Neural progenitor cell (in vitro differentiated cells): ENCODE measurements at regions not wholly inside any gene's neighbourhood (a gene's known extent, or its start where the extent isn't known, plus 50 kb on each side); places are given as distances from the start of the nearest gene placed in this dataset.

ENCODE experiments used
- DNase-seq: peaks from one replicate; pipeline ENCODE4 v3.0.0-alpha.2; 2016; ENCODE audit warnings: low spot score
- H2AFZ ChIP-seq: fragments of 200-600 bp; sonication (generic); replicated peaks from 2 replicates; pipeline ENCODE4 v1.6.1; 2016; ENCODE audit warnings: antibody characterized with exemption
- H3F3A ChIP-seq: fragments of 200-600 bp; sonication (generic); 2 replicates; pipeline ENCODE4 v1.6.1; 2016; ENCODE audit warnings: antibody characterized with exemption, low read depth
- H3K27ac ChIP-seq: fragments of 200-600 bp; sonication (generic); 2 replicates; pipeline ENCODE4 v1.5.1; 2016; ENCODE audit warnings: mild to moderate bottlenecking
- H3K27me3 ChIP-seq: fragments of 200-600 bp; sonication (generic); 2 replicates; pipeline ENCODE4 v1.6.1; 2016; ENCODE audit warnings: mild to moderate bottlenecking, moderate library complexity
- H3K36me3 ChIP-seq: fragments of 200-600 bp; sonication (generic); 2 replicates; pipeline ENCODE4 v1.5.1; 2016
- H3K4me1 ChIP-seq: fragments of 200-600 bp; sonication (generic); 2 replicates; pipeline ENCODE4 v1.6.1; 2016; ENCODE audit warnings: mixed run types
- H3K4me2 ChIP-seq: fragments of 200-600 bp; sonication (generic); 2 replicates; pipeline ENCODE4 v1.6.1; 2016
- H3K4me3 ChIP-seq: fragments of 200-600 bp; sonication (generic); 2 replicates; pipeline ENCODE4 v1.5.1; 2016
- H3K79me2 ChIP-seq: fragments of 200-600 bp; sonication (generic); 2 replicates; pipeline ENCODE4 v1.6.1; 2016; ENCODE audit warnings: low read depth
- H3K9ac ChIP-seq: fragments of 200-600 bp; sonication (generic); 2 replicates; pipeline ENCODE4 v1.6.1; 2016
- H3K9me3 ChIP-seq: fragments of 200-600 bp; sonication (generic); 2 replicates; pipeline ENCODE4 v1.5.1; 2016; ENCODE audit warnings: low read depth
- H4K20me1 ChIP-seq: fragments of 200-600 bp; sonication (generic); 2 replicates; pipeline ENCODE4 v1.6.1; 2016; ENCODE audit warnings: low read depth
- H3K27ac Mint-ChIP-seq: 3 replicates; pipeline ENCODE4 v1.8.0; 2021; ENCODE audit warnings: mixed read lengths
- H3K27me3 Mint-ChIP-seq: 2 replicates; pipeline ENCODE4 v1.8.0; 2022; ENCODE audit warnings: low read depth, mild to moderate bottlenecking, inconsistent platforms, moderate library complexity, mixed read lengths; ENCODE audit not compliant: insufficient read depth
- H3K36me3 Mint-ChIP-seq: 3 replicates; pipeline ENCODE4 v1.8.0; 2021; ENCODE audit warnings: mixed read lengths
- H3K4me1 Mint-ChIP-seq: 3 replicates; pipeline ENCODE4 v1.8.0; 2021; ENCODE audit warnings: mixed read lengths
- H3K4me3 Mint-ChIP-seq: 3 replicates; pipeline ENCODE4 v1.8.0; 2021; ENCODE audit warnings: mild to moderate bottlenecking, moderate library complexity, mixed read lengths
- H3K9me3 Mint-ChIP-seq: 3 replicates; pipeline ENCODE4 v1.8.0; 2020; ENCODE audit warnings: mixed read lengths
- CTCF ChIP-seq: fragments of 200-600 bp; sonication (generic); IDR thresholded peaks from 2 replicates; pipeline ENCODE4 v1.5.1; 2017; ENCODE audit warnings: antibody characterized with exemption, mild to moderate bottlenecking
- EZH2 ChIP-seq: fragments of 200-600 bp; sonication (generic); IDR thresholded peaks from 2 replicates; pipeline ENCODE4 v1.6.1; 2017; ENCODE audit warnings: antibody characterized with exemption, mild to moderate bottlenecking, moderate library complexity
- EZH2phosphoT487 ChIP-seq: fragments of 200-600 bp; sonication (generic); IDR thresholded peaks from 2 replicates; pipeline ENCODE4 v1.6.1; 2017; ENCODE audit warnings: antibody characterized with exemption

GRCh38 chr11:91846002-91846401 lies 378.6 kb upstream of the FAT3 start:
- no peak overlapping the region for H2AFZ ChIP-seq
- Mint-ChIP-seq H3K27ac (no peak overlapping the region), H3K4me1 (peaks cover 3% of the 10 kb centered on the region), H3K9me3 (no peaks in the 10 kb centered on the region), H3K27me3 (peaks cover 5% of the 10 kb centered on the region), H3K4me3 (no peak overlapping the region), H3K36me3 (no peaks in the 10 kb centered on the region)
- no peak overlapping the region for H3K27ac ChIP-seq
- H3K4me3 ChIP-seq: no peak overlapping the region
- no peaks in the 10 kb centered on the region for H4K20me1 ChIP-seq
- H3K9me3 ChIP-seq: no peaks in the 10 kb centered on the region
- no peaks in the 10 kb centered on the region for H3F3A ChIP-seq
- no peaks in the 10 kb centered on the region for H3K79me2 ChIP-seq
- no peak overlapping the region for H3K4me2 ChIP-seq
- DNase-seq: no peak
- H3K4me1 ChIP-seq: peaks cover 11% of the 10 kb centered on the region
- H3K27me3 ChIP-seq: no peaks in the 10 kb centered on the region
- TF ChIP-seq CTCF (no peak), EZH2phosphoT487 (no peak), EZH2 (no peak)
- H3K9ac ChIP-seq: no peak overlapping the region
- H3K36me3 ChIP-seq: no peaks in the 10 kb centered on the region

GRCh38 chr11:91840640-91841240 lies 383.9 kb upstream of the FAT3 start:
- TF ChIP-seq EZH2 (no peak), CTCF (no peak), EZH2phosphoT487 (no peak)
- Histone ChIP-seq H3K4me3 (no peak overlapping the region), H3F3A (no peaks in the 10 kb centered on the region), H2AFZ (no peak overlapping the region), H3K79me2 (no peaks in the 10 kb centered on the region), H3K36me3 (no peaks in the 10 kb centered on the region), H3K27ac (no peak overlapping the region), H3K4me2 (no peak overlapping the region), H3K9me3 (no peaks in the 10 kb centered on the region), H3K27me3 (no peaks in the 10 kb centered on the region), H3K4me1 (no peaks in the 10 kb centered on the region), H3K9ac (no peak overlapping the region), H4K20me1 (no peaks in the 10 kb centered on the region)
- H3K27ac Mint-ChIP-seq: no peak overlapping the region
- H3K36me3 Mint-ChIP-seq: no peaks in the 10 kb centered on the region
- DNase-seq: no peak
- H3K4me3 Mint-ChIP-seq: no peak overlapping the region
- H3K4me1 Mint-ChIP-seq: peaks cover 3% of the 10 kb centered on the region
- H3K9me3 Mint-ChIP-seq: no peaks in the 10 kb centered on the region
- no peaks in the 10 kb centered on the region for H3K27me3 Mint-ChIP-seq

GRCh38 chr11:91837411-91838330 lies 386.9 kb upstream of the FAT3 start:
- H3K36me3 ChIP-seq: no peaks in the 10 kb centered on the region
- no peak overlapping the region for H3K9ac ChIP-seq
- H3F3A ChIP-seq: no peaks in the 10 kb centered on the region
- no peaks in the 10 kb centered on the region for H3K9me3 ChIP-seq
- H3K4me3 ChIP-seq: no peak overlapping the region
- Mint-ChIP-seq H3K27me3 (peaks cover 2% of the 10 kb centered on the region), H3K4me3 (no peak overlapping the region), H3K36me3 (no peaks in the 10 kb centered on the region), H3K27ac (no peak overlapping the region), H3K4me1 (peaks cover 3% of the 10 kb centered on the region), H3K9me3 (no peaks in the 10 kb centered on the region)
- no peak overlapping the region for H3K27ac ChIP-seq
- H3K4me1 ChIP-seq: no peaks in the 10 kb centered on the region
- H2AFZ ChIP-seq: no peak overlapping the region
- no peaks in the 10 kb centered on the region for H3K79me2 ChIP-seq
- no peaks in the 10 kb centered on the region for H4K20me1 ChIP-seq
- H3K4me2 ChIP-seq: no peak overlapping the region
- TF ChIP-seq CTCF (no peak), EZH2 (no peak), EZH2phosphoT487 (no peak)
- DNase-seq: no peak
- H3K27me3 ChIP-seq: no peaks in the 10 kb centered on the region
